NCI-H1436 treated with DMSO at 0.1 percent for 48 hours (cell line): ENCODE measurements at regions not wholly inside any gene's neighbourhood (a gene's known extent, or its start where the extent isn't known, plus 50 kb on each side); places are given as distances from the start of the nearest gene placed in this dataset.
"Not testable (repeated sequence)": the region's sequence is repeated elsewhere in the genome, so short reads cannot be mapped to it uniquely, and the experiment has no call there.

Experiments used
- DNase-seq: peaks from one replicate; lab custom pipeline; 2025; lab: John Stamatoyannopoulos, UW

GRCh38 chr4:127479031-127479622, 153.6 kb upstream of the INTU start:
- no peak for DNase-seq

GRCh38 chr4:127482049-127482448, 150.7 kb upstream of the INTU start:
- no peak for DNase-seq

GRCh38 chr4:127484117-127484516, 148.6 kb upstream of the INTU start:
- no peak for DNase-seq

GRCh38 chr4:127486248-127486647, 146.5 kb upstream of the INTU start:
- no peak for DNase-seq

- DNase-seq, result no peak
These were observed 141.2 kb upstream of the INTU start for GRCh38 chr4:127491571-127491970.

GRCh38 chr4:127496875-127497274, 135.9 kb upstream of the INTU start:
- DNase-seq, result not testable (repeated sequence)

- no peak for DNase-seq
These were observed 134.4 kb upstream of the INTU start for GRCh38 chr4:127498366-127498765.

GRCh38 chr4:127500242-127500641, 132.5 kb upstream of the INTU start:
- DNase-seq, result no peak

GRCh38 chr4:127501103-127501502, 131.7 kb upstream of the INTU start:
- no peak for DNase-seq

GRCh38 chr4:127503111-127503510, 129.6 kb upstream of the INTU start:
- no peak for DNase-seq

- no peak for DNase-seq
These were observed 127.6 kb upstream of the INTU start for GRCh38 chr4:127505203-127505602.

GRCh38 chr4:127506283-127506682, 126.5 kb upstream of the INTU start:
- DNase-seq, result no peak

- DNase-seq, result no peak
These were observed 123.6 kb upstream of the INTU start for GRCh38 chr4:127509155-127509554.

GRCh38 chr4:127512672-127513071, 120.1 kb upstream of the INTU start:
- DNase-seq, result not testable (repeated sequence)

GRCh38 chr4:127515259-127515658, 117.5 kb upstream of the INTU start:
- not testable (repeated sequence) for DNase-seq

GRCh38 chr4:127518046-127518445, 114.7 kb upstream of the INTU start:
- no peak for DNase-seq

GRCh38 chr4:127521463-127521862, 111.3 kb upstream of the INTU start:
- no peak for DNase-seq

GRCh38 chr4:127523369-127523768, 109.4 kb upstream of the INTU start:
- no peak for DNase-seq

- no peak for DNase-seq
These were observed 107.1 kb upstream of the INTU start for GRCh38 chr4:127525608-127526007.

- no peak for DNase-seq
These were observed 104.5 kb upstream of the INTU start for GRCh38 chr4:127528302-127528701.

- DNase-seq, result not testable (repeated sequence)
These were observed 102.9 kb upstream of the INTU start for GRCh38 chr4:127529879-127530278.

- no peak for DNase-seq
These were observed 99.6 kb upstream of the INTU start for GRCh38 chr4:127533028-127533700.

- DNase-seq, result no peak
These were observed 98.5 kb upstream of the INTU start for GRCh38 chr4:127534041-127534825.
